ENCODE measurements at regions not wholly inside any gene's neighbourhood (a gene's known extent, or its start where the extent isn't known, plus 50 kb on each side); places are given as distances from the start of the nearest gene placed in this dataset.

GRCh38 chr2:236851187-236851586, 234.5 kb upstream of the COPS8 start:
- no peak overlapping the region for H3K27ac ChIP-seq
- no peak for TF ChIP-seq CTCF (conservative IDR thresholded peaks at IDR 0.05)

GRCh38 chr2:236852100-236852976, 233.4 kb upstream of the COPS8 start:
- no peak overlapping the region for H3K27ac ChIP-seq
- no peak for TF ChIP-seq CTCF (conservative IDR thresholded peaks at IDR 0.05)

DNA sequence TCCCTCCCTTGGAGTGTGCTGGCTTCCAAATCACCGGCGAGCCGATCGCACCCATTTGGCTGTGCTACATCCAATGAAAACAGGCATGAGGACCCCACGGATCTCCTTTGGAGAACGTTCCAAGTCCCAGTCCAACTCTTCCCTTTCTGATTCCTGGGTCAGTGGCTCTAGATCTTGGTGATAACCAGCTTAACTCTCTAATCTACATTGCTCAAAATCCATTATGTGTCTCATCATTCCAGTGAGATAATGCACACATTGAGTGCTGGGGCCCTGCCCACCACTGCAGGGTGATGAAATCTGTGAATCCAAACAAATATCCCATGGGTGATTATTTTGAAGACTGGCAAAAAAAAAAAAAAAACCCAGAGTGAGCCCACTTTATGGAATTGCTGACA, 232.7 kb upstream of the COPS8 start:
- no peak for TF ChIP-seq CTCF (conservative IDR thresholded peaks at IDR 0.05)
- H3K27ac ChIP-seq: no peak overlapping the region

- TF ChIP-seq CTCF (conservative IDR thresholded peaks at IDR 0.05): no peak
- no peak overlapping the region for H3K27ac ChIP-seq
Observed at GRCh38 chr2:236853585-236854051, 232.1 kb upstream of the COPS8 start.

DNA sequence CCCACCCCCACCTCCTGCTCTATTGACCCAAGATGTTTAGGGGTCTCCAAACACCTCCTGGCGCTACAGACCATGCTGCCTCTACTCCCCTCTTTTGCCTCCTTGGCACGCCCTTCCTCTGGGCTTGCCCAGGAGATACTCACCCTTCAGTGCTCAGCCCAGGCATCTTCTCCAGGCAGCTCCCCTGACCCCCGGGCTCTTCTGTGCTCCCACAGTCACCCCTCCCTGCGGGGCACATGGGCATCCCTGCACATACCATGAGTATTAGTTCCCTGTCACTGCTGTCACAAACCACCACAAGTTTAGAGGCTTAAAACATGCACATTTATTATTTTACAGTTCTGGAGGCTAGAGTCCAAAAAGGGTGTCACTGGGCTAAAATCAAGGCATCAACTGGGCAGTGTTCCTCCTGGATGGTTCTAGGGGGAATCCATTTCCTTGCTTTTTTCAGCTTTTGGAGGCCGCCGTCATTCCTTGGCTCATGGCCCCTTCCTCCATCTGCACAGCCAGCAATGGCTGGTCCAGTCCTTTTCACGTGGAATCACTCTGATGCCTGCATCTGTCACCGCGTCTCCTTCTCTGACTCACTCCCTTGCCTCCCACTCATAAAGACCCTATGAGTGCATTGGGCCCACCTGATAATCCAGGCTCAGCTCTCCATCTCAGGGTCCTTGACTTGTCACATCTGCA, 230.4 kb upstream of the COPS8 start:
- no peak overlapping the region for H3K27ac ChIP-seq
- no peak for TF ChIP-seq CTCF (conservative IDR thresholded peaks at IDR 0.05)

GRCh38 chr2:236855866-236856847, 229.5 kb upstream of the COPS8 start:
- no peak for TF ChIP-seq CTCF (conservative IDR thresholded peaks at IDR 0.05)

More at GRCh38 chr2:236855866-236856847, 229.5 kb upstream of the COPS8 start:
- H3K27ac ChIP-seq: no peak overlapping the region

Measured in VCaP (cell line).